ENCODE measurements at regions not wholly inside any gene's neighbourhood (a gene's known extent, or its start where the extent isn't known, plus 50 kb on each side); places are given as distances from the start of the nearest gene placed in this dataset.

- no peak for DNase-seq
These were observed 64.9 kb upstream of the SALL4 start for GRCh38 chr20:51867251-51867650.

- no peak for DNase-seq
These were observed 62.6 kb upstream of the SALL4 start for GRCh38 chr20:51864967-51865366.

GRCh38 chr20:51862796-51863195, 60.5 kb upstream of the SALL4 start:
- no peak for DNase-seq

- DNase-seq: no peak
These were observed 59.6 kb upstream of the SALL4 start for GRCh38 chr20:51861726-51862466.

- DNase-seq: no peak
These were observed 58.0 kb upstream of the SALL4 start for GRCh38 chr20:51860111-51860882.

- DNase-seq: no peak
These were observed 54.1 kb upstream of the SALL4 start for GRCh38 chr20:51856432-51856831.

- no peak for DNase-seq
These were observed 52.6 kb upstream of the SALL4 start for GRCh38 chr20:51854921-51855320.

Data from activated CD4-positive, alpha-beta T cell treated with anti-CD3 and anti-CD28 coated beads, Interleukin-2, Interleukin-6, amounts not matched to agents 100 ng/mL and 50 ng/mL, durations not matched to agents 16 hours and 8 hours (primary cell).